ENCODE measurements at regions not wholly inside any gene's neighbourhood (a gene's known extent, or its start where the extent isn't known, plus 50 kb on each side); places are given as distances from the start of the nearest gene placed in this dataset.
"Not testable (repeated sequence)": the region's sequence is repeated elsewhere in the genome, so short reads cannot be mapped to it uniquely, and the experiment has no call there.

- not testable (repeated sequence) for TF ChIP-seq CTCF, POLR2A (IDR thresholded peaks at IDR 0.05)
Observed at GRCh38 chr14:85077716-85078115, 452.2 kb upstream of the FLRT2 start.
